Stomach (tissue), 8 donors: ENCODE measurements at regions not wholly inside any gene's neighbourhood (a gene's known extent, or its start where the extent isn't known, plus 50 kb on each side); places are given as distances from the start of the nearest gene placed in this dataset.

Source experiments
- DNase-seq, 2 donors: peaks; one replicate each; pipeline versions ENCODE4 v3.0.0 to v3.0.0-alpha.2; 2013 to 2019
- H3K27ac ChIP-seq, 5 donors: fragments of 200-600 bp in 4 of 5; sonication (generic) in 4 of 5; one replicate each; pipeline ENCODE4 v1.5.1; 2013 to 2019; ENCODE audit warnings: mild to moderate bottlenecking in 1 of 5, moderate library complexity in 1 of 5
- H3K27me3 ChIP-seq, 3 donors: fragments of 200-600 bp; sonication (generic); one replicate each; pipeline ENCODE4 v1.5.1; 2017 to 2019; ENCODE audit warnings: mixed run types in 1 of 3
- H3K36me3 ChIP-seq, 4 donors: fragments of 200-600 bp; sonication (generic); 1 replicate in 3 of 4; 2 replicates in 1 of 4; pipeline ENCODE4 v1.5.1; 2016 to 2019
- H3K4me1 ChIP-seq, 4 donors: fragments of 200-600 bp; sonication (generic); one replicate each; pipeline ENCODE4 v1.5.1; 2016 to 2019
- H3K4me3 ChIP-seq, 4 donors: fragments of 200-600 bp; sonication (generic) in 3 of 4; one replicate each; pipeline ENCODE4 v1.5.1; 2016 to 2019; ENCODE audit warnings: mild to moderate bottlenecking in 1 of 4
- H3K9me3 ChIP-seq, 4 donors: fragments of 200-600 bp; sonication (generic); one replicate each; pipeline ENCODE4 v1.5.1; 2016 to 2019
- EP300 ChIP-seq: sonication (generic); formaldehyde crosslinking; IDR thresholded peaks from one replicate; pipeline ENCODE4 v1.6.1; 2017; ENCODE audit warnings: antibody characterized with exemption
- POLR2A ChIP-seq, 4 donors: fragments of 450-650 bp; IDR thresholded peaks; one replicate each; pipeline ENCODE4 v1.6.1; 2016; ENCODE audit warnings: antibody characterized with exemption in 4 of 4, control low read depth in 2 of 4, mild to moderate bottlenecking in 1 of 4, moderate library complexity in 1 of 4
- POLR2AphosphoS5 ChIP-seq, 3 donors: sonication (generic); formaldehyde crosslinking; IDR thresholded peaks; one replicate each; pipeline ENCODE4 v1.6.1; 2016; ENCODE audit warnings: antibody characterized with exemption in 3 of 3
- WGBS, 5 donors: extraction: QIAGEN DNeasy Blood & Tissue Kit in 3 of 5; methylation state at CpG; one replicate each; pipeline versions ENCODE4 v1.1.5 to v1.1.7; 2013 to 2018; 5-methylcytosine and 5-hydroxymethylcytosine counted together
- intact Hi-C: fragments of 100-400 bp; cut with DNase I; formaldehyde crosslinking; loops from one replicate; pipeline ENCODE4 v1.15.1; 2023; ENCODE audit warnings: low total_unique reads
- TF ChIP-seq, protein P1 (sequence below), 7 experiments: fragments of 450-650 bp in 4 of 7; fragments of 200-600 bp in 3 of 7; sonication (generic) in 3 of 7; IDR thresholded peaks; one replicate each; pipeline ENCODE4 v1.5.1; 2016 to 2019; ENCODE audit warnings: antibody characterized with exemption in 7 of 7, control low read depth in 2 of 7, mild to moderate bottlenecking in 1 of 7
- donor health status: healthy with polysubstance abuse.
- donor health status: Bipolar disorder and iron deficiency.
- donor health status: healthy.

DNA sequence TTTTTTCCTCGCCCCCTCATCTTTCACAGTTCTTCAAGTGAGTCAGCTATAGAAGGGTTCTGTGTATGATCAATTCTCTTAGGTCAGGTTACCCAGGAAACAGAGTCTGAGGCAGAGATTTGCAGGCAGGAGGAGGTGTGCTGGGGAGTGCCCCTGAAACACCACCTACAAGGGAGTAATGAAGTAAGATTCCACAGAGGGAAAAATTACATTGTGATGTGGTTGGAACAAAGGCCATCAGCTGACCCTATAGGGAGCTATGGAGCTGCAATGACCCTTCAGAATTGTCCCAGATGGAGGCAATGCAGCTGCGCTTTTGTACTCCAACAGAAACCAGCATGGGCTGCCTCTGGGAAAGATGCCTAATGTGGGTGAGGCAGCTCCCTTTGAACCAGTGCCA lies 142.2 kb upstream of the CNTN3 start:
- Histone ChIP-seq H3K9me3 (peaks cover 0 to 4% (median 0%) of the 10 kb centered on the region in 4 donors), H3K36me3 (no peaks in the 10 kb centered on the region), H3K4me1 (no peaks in the 10 kb centered on the region), H3K27me3 (no peaks in the 10 kb centered on the region), H3K27ac (no peak overlapping the region), H3K4me3 (no peak overlapping the region)
- intact Hi-C loops = no loop called here
- WGBS, 5 donors = 59 to 73% (median 64%) methylated on average over 2 of the region's 2 CpGs
- TF ChIP-seq POLR2AphosphoS5 (IDR thresholded peaks at IDR 0.05) (no peak), EP300 (no peak)
- no peak for DNase-seq

- H3K36me3 ChIP-seq = no peaks in the 10 kb centered on the region
- H3K4me1 ChIP-seq = no peaks in the 10 kb centered on the region
- no peak overlapping the region for H3K4me3 ChIP-seq
- WGBS, 5 donors = 72 to 87% (median 83%) methylated on average over 5 to 7 of the region's 7 CpGs
- intact Hi-C loops = no loop called here
- H3K27ac ChIP-seq = no peak overlapping the region
- no peak for TF ChIP-seq EP300
- TF ChIP-seq, protein P1, sequence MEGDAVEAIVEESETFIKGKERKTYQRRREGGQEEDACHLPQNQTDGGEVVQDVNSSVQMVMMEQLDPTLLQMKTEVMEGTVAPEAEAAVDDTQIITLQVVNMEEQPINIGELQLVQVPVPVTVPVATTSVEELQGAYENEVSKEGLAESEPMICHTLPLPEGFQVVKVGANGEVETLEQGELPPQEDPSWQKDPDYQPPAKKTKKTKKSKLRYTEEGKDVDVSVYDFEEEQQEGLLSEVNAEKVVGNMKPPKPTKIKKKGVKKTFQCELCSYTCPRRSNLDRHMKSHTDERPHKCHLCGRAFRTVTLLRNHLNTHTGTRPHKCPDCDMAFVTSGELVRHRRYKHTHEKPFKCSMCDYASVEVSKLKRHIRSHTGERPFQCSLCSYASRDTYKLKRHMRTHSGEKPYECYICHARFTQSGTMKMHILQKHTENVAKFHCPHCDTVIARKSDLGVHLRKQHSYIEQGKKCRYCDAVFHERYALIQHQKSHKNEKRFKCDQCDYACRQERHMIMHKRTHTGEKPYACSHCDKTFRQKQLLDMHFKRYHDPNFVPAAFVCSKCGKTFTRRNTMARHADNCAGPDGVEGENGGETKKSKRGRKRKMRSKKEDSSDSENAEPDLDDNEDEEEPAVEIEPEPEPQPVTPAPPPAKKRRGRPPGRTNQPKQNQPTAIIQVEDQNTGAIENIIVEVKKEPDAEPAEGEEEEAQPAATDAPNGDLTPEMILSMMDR (IDR thresholded peaks at IDR 0.05) = no peak
- no peak for TF ChIP-seq POLR2A (IDR thresholded peaks at IDR 0.05)
- no peak for TF ChIP-seq POLR2AphosphoS5 (IDR thresholded peaks at IDR 0.05)
- no peaks in the 10 kb centered on the region for H3K9me3 ChIP-seq
- no peaks in the 10 kb centered on the region for H3K27me3 ChIP-seq
- no peak for DNase-seq
Measured at GRCh38 chr3:74752290-74752689, 137.8 kb upstream of the CNTN3 start.

- H3K4me1 ChIP-seq = no peaks in the 10 kb centered on the region
- H3K27ac ChIP-seq = no peak overlapping the region
- H3K36me3 ChIP-seq = no peaks in the 10 kb centered on the region
- H3K4me3 ChIP-seq = no peak overlapping the region
- intact Hi-C loops = no loop called here
- 76 to 88% (median 80%) methylated on average over 6 to 7 of the region's 7 CpGs for WGBS, 5 donors
- TF ChIP-seq, protein P1 (IDR thresholded peaks at IDR 0.05) = no peak
- no peak for TF ChIP-seq EP300
- no peak for TF ChIP-seq POLR2AphosphoS5 (IDR thresholded peaks at IDR 0.05)
- no peak for TF ChIP-seq POLR2A (IDR thresholded peaks at IDR 0.05)
- H3K9me3 ChIP-seq = no peaks in the 10 kb centered on the region
- no peaks in the 10 kb centered on the region for H3K27me3 ChIP-seq
- DNase-seq = no peak
Measured at GRCh38 chr3:74751775-74752174, 137.3 kb upstream of the CNTN3 start.

GRCh38 chr3:74750901-74751300 lies 136.4 kb upstream of the CNTN3 start:
- H3K4me3 ChIP-seq = no peak overlapping the region
- intact Hi-C loops = no loop called here
- H3K27me3 ChIP-seq = no peaks in the 10 kb centered on the region
- DNase-seq = no peak
- TF ChIP-seq POLR2A (IDR thresholded peaks at IDR 0.05) = no peak
- no peak overlapping the region for H3K27ac ChIP-seq
- no peaks in the 10 kb centered on the region for H3K9me3 ChIP-seq
- no peaks in the 10 kb centered on the region for H3K36me3 ChIP-seq
- no peaks in the 10 kb centered on the region for H3K4me1 ChIP-seq
- 83 to 97% (median 94%) methylated on average over 4 of the region's 4 CpGs for WGBS, 5 donors

DNA sequence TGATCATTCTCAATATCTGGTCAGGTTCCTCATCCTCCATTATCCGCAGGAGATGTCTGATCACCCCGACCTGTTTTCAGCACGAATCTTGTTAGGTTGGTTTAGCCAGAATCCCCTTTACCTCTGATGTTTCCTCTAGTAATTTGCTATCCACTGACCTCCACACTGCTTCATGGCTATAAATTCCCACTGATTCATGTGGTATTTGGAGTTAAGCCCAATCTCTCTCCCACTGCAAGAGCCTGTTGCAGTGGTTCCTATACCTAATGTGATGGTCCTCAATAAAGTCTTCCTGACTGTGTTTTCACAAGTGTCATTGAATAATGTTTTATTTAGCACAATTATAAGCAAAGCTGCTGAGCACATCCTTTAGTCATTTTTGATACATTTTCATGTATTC lies 124.8 kb upstream of the CNTN3 start:
- no peaks in the 10 kb centered on the region for H3K27me3 ChIP-seq
- DNase-seq = no peak
- 78 to 93% (median 88%) methylated on average over 3 of the region's 3 CpGs for WGBS, 5 donors
- H3K27ac ChIP-seq = no peak overlapping the region
- intact Hi-C loops = no loop called here
- no peak overlapping the region for H3K4me3 ChIP-seq
- H3K9me3 ChIP-seq = no peaks in the 10 kb centered on the region
- no peak for TF ChIP-seq POLR2AphosphoS5 (IDR thresholded peaks at IDR 0.05)
- TF ChIP-seq, protein P1 (IDR thresholded peaks at IDR 0.05) = no peak
- no peak for TF ChIP-seq EP300
- TF ChIP-seq POLR2A (IDR thresholded peaks at IDR 0.05) = no peak
- H3K36me3 ChIP-seq = no peaks in the 10 kb centered on the region
- H3K4me1 ChIP-seq = no peaks in the 10 kb centered on the region

GRCh38 chr3:74722211-74722610 lies 107.8 kb upstream of the CNTN3 start:
- TF ChIP-seq POLR2A (IDR thresholded peaks at IDR 0.05) (no peak), POLR2AphosphoS5 (IDR thresholded peaks at IDR 0.05) (no peak), EP300 (no peak)
- TF ChIP-seq, protein P1 (IDR thresholded peaks at IDR 0.05) = no peak
- intact Hi-C loops = no loop called here
- H3K9me3 ChIP-seq = no peaks in the 10 kb centered on the region

More at GRCh38 chr3:74722211-74722610, 107.8 kb upstream of the CNTN3 start:
- Histone ChIP-seq H3K27me3 (no peaks in the 10 kb centered on the region), H3K27ac (no peak overlapping the region), H3K4me3 (no peak overlapping the region), H3K36me3 (no peaks in the 10 kb centered on the region), H3K4me1 (no peaks in the 10 kb centered on the region)
- no peak for DNase-seq
